Hepatocyte (in vitro differentiated cells): ENCODE measurements at regions not wholly inside any gene's neighbourhood (a gene's known extent, or its start where the extent isn't known, plus 50 kb on each side); places are given as distances from the start of the nearest gene placed in this dataset.

ENCODE experiments used
- CTCF ChIP-seq: fragments of 200-600 bp; sonication (generic); IDR thresholded peaks from 2 replicates; pipeline ENCODE4 v1.5.1; 2016; ENCODE audit warnings: antibody characterized with exemption, mild to moderate bottlenecking; ENCODE audit not compliant: poor library complexity
- EZH2 ChIP-seq: fragments of 200-600 bp; sonication (generic); IDR thresholded peaks from 2 replicates; pipeline ENCODE4 v1.6.1; 2016; ENCODE audit warnings: antibody characterized with exemption, mild to moderate bottlenecking, borderline replicate concordance

GRCh38 chr2:180925700-180926099, 54.7 kb upstream of the UBE2E3 start:
- TF ChIP-seq CTCF (no peak), EZH2 (no peak)
